ENCODE measurements at regions not wholly inside any gene's neighbourhood (a gene's known extent, or its start where the extent isn't known, plus 50 kb on each side); places are given as distances from the start of the nearest gene placed in this dataset.

GRCh38 chr3:189099505-189100290, 72.1 kb upstream of the TPRG1 start:
- Histone ChIP-seq H2BK5ac (ENCODE audit: low read depth, low read length) (no peak overlapping the region), H2BK12ac (ENCODE audit: low read depth, low read length) (no peak overlapping the region), H3K23me2 (ENCODE audit: low read depth, low read length) (no peaks in the 10 kb centered on the region), H2BK120ac (replicated peaks; ENCODE audit: low read depth, low read length) (no peak overlapping the region), H3K27me3 (replicated peaks in 1 of 4; ENCODE audit: control insufficient read depth in 3 of 4, extremely low read depth in 1 of 4, insufficient read depth in 3 of 4, low read length in 3 of 4) (peaks cover 0 to 1% (median 0%) of the 10 kb centered on the region in 4 experiments; a peak in 1 of 7 replicates), H3K79me2 (ENCODE audit: control insufficient read depth in 1 of 2, insufficient read depth in 2 of 2, low read length in 2 of 2) (no peaks in the 10 kb centered on the region), H3K9ac (replicated peaks in 1 of 4; ENCODE audit: extremely low read depth in 1 of 4, low read depth in 3 of 4, low read length in 3 of 4) (no peak overlapping the region), H3K27ac (ENCODE audit: low read depth, low read length) (no peak overlapping the region), H3K4me3 (ENCODE audit: extremely low read depth in 1 of 4, insufficient read depth in 2 of 4, low read depth in 3 of 4, low read length in 4 of 4) (no peak overlapping the region), H3K4me1 (replicated peaks in 1 of 4; ENCODE audit: control insufficient read depth in 3 of 4, insufficient read depth in 4 of 4, low read length in 3 of 4) (no peaks in the 10 kb centered on the region), H3K14ac (ENCODE audit: insufficient read length) (no peak overlapping the region), H4K20me1 (replicated peaks in 1 of 2; ENCODE audit: control insufficient read depth in 1 of 2, insufficient read depth in 2 of 2, low read length in 2 of 2) (no peaks in the 10 kb centered on the region), H4K5ac (ENCODE audit: insufficient read length, low read depth, low read length) (no peak overlapping the region), H3K23ac (ENCODE audit: insufficient read length) (no peak overlapping the region), H4K91ac (replicated peaks; ENCODE audit: insufficient read length, low read length) (no peak overlapping the region), H2AK5ac (ENCODE audit: low read depth, low read length) (no peak overlapping the region), H3K79me1 (ENCODE audit: low read depth, low read length) (no peaks in the 10 kb centered on the region), H3K18ac (ENCODE audit: extremely low read depth, low read length) (no peak overlapping the region), H3K9me3 (ENCODE audit: insufficient read depth in 2 of 2, low read depth in 1 of 2, low read length in 1 of 2) (no peaks in the 10 kb centered on the region), H3K4me2 (ENCODE audit: insufficient read depth in 1 of 2, low read depth in 2 of 2, low read length in 2 of 2) (no peak overlapping the region), H3K56ac (replicated peaks; ENCODE audit: insufficient read length, low read depth, low read length) (no peak overlapping the region), H3K36me3 (ENCODE audit: control insufficient read depth in 2 of 4, insufficient read depth in 4 of 4, low read length in 3 of 4) (no peaks in the 10 kb centered on the region), H2BK20ac (ENCODE audit: low read length) (no peak overlapping the region), H3K4ac (replicated peaks; ENCODE audit: insufficient read length, low read depth, low read length) (no peak overlapping the region), H4K8ac (ENCODE audit: extremely low read depth, insufficient read depth, low read length) (no peak overlapping the region), H2AFZ (ENCODE audit: low read length) (no peak overlapping the region), H2BK15ac (ENCODE audit: low read length) (no peak overlapping the region)
- DNase-seq (ENCODE audit: low read depth in 1 of 2, low spot score in 2 of 2) (no peak), FAIRE-seq (no peak)
- CTCF ChIA-PET (ENCODE audit: partially characterized antibody): interaction anchor here (1.0 to 1.9 kb wide), 2 partner anchors 50 to 145 kb away, joined by 3 to 4 read pairs; no protein-coding TSS in a partner anchor
- 88% methylated on average over 12 of the region's 12 CpGs; no CpG with 5 or more reads in 1 of the 2 experiments for WGBS, 2 experiments (ENCODE audit: extremely low coverage in 1 of 2, insufficient coverage in 1 of 2, insufficient read length in 1 of 2, insufficient replicate concordance in 2 of 2, low coverage in 1 of 2, low lambda C conversion rate in 2 of 2, missing lambda C conversion rate in 1 of 2)
- POLR2A ChIA-PET (ENCODE audit: partially characterized antibody): no interaction called here
- TF ChIP-seq SP4 (IDR thresholded peaks at IDR 0.05; ENCODE audit: low read length) (no peak), YY1 (IDR thresholded peaks at IDR 0.05; ENCODE audit: low read depth, low read length) (no peak), TBP (IDR thresholded peaks at IDR 0.05; ENCODE audit: low read depth, low read length) (no peak), ATF2 (IDR thresholded peaks at IDR 0.05; ENCODE audit: low read length) (no peak), SIX5 (IDR thresholded peaks at IDR 0.05; ENCODE audit: low read depth, low read length) (no peak)
